ENCODE measurements at regions not wholly inside any gene's neighbourhood (a gene's known extent, or its start where the extent isn't known, plus 50 kb on each side); places are given as distances from the start of the nearest gene placed in this dataset.
"Not testable (repeated sequence)": the region's sequence is repeated elsewhere in the genome, so short reads cannot be mapped to it uniquely, and the experiment has no call there.

- no peaks in the 10 kb centered on the region for H3K36me3 ChIP-seq (ENCODE audit: control insufficient read depth, insufficient read depth, low read length)
- H3K9ac ChIP-seq (ENCODE audit: low read length), result no peak overlapping the region
- no peaks in the 10 kb centered on the region for H3K27me3 ChIP-seq (ENCODE audit: control insufficient read depth, insufficient read depth, low read length)
- H3K9me3 ChIP-seq (ENCODE audit: control insufficient read depth, insufficient read depth, low read depth, low read length), result no peaks in the 10 kb centered on the region
- no peak overlapping the region for H3K4me3 ChIP-seq (ENCODE audit: low read depth, low read length)
- H3K4me1 ChIP-seq (ENCODE audit: control insufficient read depth, insufficient read depth, low read length), result 0 out of 2 replicates have a peak, but pooled peaks cover 6% of the 10 kb centered on the region
- H3K27ac ChIP-seq (ENCODE audit: low read depth, low read length), result no peak overlapping the region
These were observed 485.7 kb downstream of the AJAP1 start for GRCh38 chr1:5140136-5140535.

- Histone ChIP-seq H3K9me3 (ENCODE audit: control insufficient read depth, insufficient read depth, low read depth, low read length) (peaks cover 8% of the 10 kb centered on the region), H3K27me3 (ENCODE audit: control insufficient read depth, insufficient read depth, low read length) (no peaks in the 10 kb centered on the region), H3K27ac (ENCODE audit: low read depth, low read length) (no peak overlapping the region), H3K4me1 (ENCODE audit: control insufficient read depth, insufficient read depth, low read length) (no peaks in the 10 kb centered on the region), H3K36me3 (ENCODE audit: control insufficient read depth, insufficient read depth, low read length) (no peaks in the 10 kb centered on the region), H3K9ac (ENCODE audit: low read length) (no peak overlapping the region), H3K4me3 (ENCODE audit: low read depth, low read length) (no peak overlapping the region)
These were observed 475.4 kb downstream of the AJAP1 start for GRCh38 chr1:5129746-5130355.

DNA sequence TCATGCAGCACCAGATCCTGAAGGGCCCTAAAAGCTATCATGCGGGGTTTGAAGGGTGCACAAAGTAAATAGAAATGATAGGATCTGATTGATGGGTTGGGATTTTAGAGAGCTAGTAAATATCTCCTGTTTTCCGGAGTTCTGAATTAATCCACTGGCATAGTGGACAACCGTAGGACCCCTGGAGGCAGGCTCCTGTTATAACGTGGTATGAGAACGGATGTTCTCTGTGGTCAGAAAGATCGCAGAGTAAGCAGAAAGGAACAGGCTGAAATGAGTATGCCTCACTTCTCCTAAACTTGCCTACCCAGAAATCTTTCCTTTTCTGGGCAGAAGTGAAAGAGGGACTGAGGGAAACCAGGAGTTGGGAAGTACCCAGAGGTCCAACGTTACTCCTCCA, 470.8 kb downstream of the AJAP1 start:
- no peaks in the 10 kb centered on the region for H3K4me1 ChIP-seq (ENCODE audit: control insufficient read depth, insufficient read depth, low read length)
- no peaks in the 10 kb centered on the region for H3K36me3 ChIP-seq (ENCODE audit: control insufficient read depth, insufficient read depth, low read length)
- peaks cover 27% of the 10 kb centered on the region for H3K9me3 ChIP-seq (ENCODE audit: control insufficient read depth, insufficient read depth, low read depth, low read length)
- H3K27ac ChIP-seq (ENCODE audit: low read depth, low read length), result no peak overlapping the region
- H3K4me3 ChIP-seq (ENCODE audit: low read depth, low read length), result no peak overlapping the region
- H3K27me3 ChIP-seq (ENCODE audit: control insufficient read depth, insufficient read depth, low read length), result no peaks in the 10 kb centered on the region
- no peak overlapping the region for H3K9ac ChIP-seq (ENCODE audit: low read length)

DNA sequence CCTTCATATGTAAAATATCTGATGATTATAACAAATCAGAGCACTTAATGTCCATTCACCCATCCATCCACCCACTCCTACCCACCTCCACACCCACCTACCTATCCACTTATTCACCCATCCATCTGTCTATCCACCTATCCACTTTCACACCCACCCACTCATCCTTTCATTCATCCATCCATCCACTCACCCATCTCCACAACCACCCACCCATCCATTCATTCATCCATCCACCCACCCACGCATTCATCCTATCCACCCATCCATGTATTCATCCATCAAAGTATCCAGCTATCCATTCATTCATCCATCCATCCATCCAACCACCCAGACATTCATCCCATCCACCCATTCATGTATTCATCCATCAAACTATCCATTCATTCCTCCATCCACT, 466.1 kb downstream of the AJAP1 start:
- Histone ChIP-seq H3K36me3 (ENCODE audit: control insufficient read depth, insufficient read depth, low read length) (no peaks in the 10 kb centered on the region), H3K9me3 (ENCODE audit: control insufficient read depth, insufficient read depth, low read depth, low read length) (peaks cover 20% of the 10 kb centered on the region), H3K27me3 (ENCODE audit: control insufficient read depth, insufficient read depth, low read length) (no peaks in the 10 kb centered on the region), H3K4me1 (ENCODE audit: control insufficient read depth, insufficient read depth, low read length) (peaks cover 11% of the 10 kb centered on the region), H3K9ac (ENCODE audit: low read length) (no peak overlapping the region), H3K4me3 (ENCODE audit: low read depth, low read length) (no peak overlapping the region), H3K27ac (ENCODE audit: low read depth, low read length) (no peak overlapping the region)

DNA sequence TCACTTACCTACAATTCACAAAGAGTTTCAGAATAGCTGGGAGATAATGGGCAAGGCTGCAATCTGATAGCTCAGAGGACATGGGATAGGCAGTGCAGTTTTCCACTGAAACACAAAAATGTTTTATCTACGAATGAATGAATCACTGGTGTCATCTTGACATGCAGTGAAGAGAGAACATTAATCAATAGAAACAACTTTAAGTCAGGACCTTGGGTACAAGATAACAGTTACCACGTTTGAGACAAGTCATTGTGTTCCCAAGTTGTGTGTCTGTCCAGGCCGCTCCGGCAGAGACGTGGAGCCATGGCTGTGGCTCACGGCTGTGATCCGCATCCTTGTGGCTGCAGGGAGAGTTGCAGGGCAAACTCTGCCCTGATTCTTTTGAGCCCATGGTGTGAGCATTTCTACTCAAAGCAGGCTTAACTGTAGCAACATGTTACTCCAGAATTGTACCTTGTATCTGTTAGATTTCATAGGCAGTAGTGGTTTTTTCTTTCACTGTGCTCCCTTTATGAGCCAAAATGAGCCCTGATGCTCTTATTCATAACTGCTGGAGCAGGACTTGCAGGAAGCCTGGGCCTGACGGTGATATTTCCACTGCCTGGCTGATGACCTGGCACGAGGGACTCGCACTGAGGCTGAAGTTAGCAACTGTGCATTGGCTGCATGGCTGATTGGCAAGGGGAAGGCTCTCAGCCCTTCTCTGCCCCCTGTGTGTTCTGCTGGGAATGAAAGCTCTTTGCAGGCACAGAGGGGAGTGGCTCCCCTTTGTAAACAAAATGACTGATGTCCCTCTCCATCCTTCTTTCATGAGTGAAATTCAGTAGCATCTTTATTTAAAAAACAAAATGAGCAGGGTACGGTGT, 465.2 kb downstream of the AJAP1 start:
- Histone ChIP-seq H3K27ac (ENCODE audit: low read depth, low read length) (peak overlapping the region; percentile 6; the same call in 1 of the 2 replicates), H3K36me3 (ENCODE audit: control insufficient read depth, insufficient read depth, low read length) (no peaks in the 10 kb centered on the region), H3K9ac (ENCODE audit: low read length) (peak overlapping the region; percentile 8), H3K27me3 (ENCODE audit: control insufficient read depth, insufficient read depth, low read length) (no peaks in the 10 kb centered on the region), H3K4me3 (ENCODE audit: low read depth, low read length) (no peak overlapping the region), H3K4me1 (ENCODE audit: control insufficient read depth, insufficient read depth, low read length) (peaks cover 11% of the 10 kb centered on the region), H3K9me3 (ENCODE audit: control insufficient read depth, insufficient read depth, low read depth, low read length) (peaks cover 20% of the 10 kb centered on the region)

DNA sequence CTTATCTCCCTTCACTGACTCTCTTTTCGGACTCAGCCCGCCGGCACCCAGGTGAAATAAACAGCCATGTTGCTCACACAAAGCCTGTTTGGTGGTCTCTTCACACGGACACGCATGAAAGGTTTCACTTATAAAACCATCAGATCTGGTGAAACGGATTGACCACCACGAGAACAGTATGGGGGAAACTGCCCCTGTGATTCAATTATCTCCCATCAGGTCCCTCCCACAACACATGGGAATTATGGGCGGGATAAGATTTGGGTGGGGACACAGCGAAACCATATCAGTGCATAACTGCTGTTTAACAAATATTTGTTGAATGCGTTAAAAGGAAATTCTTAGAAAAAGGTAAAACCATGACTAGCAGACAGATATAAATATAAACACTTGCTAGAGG, 464.4 kb downstream of the AJAP1 start:
- peak overlapping the region; percentile 6; the same call in 1 of the 2 replicates for H3K27ac ChIP-seq (ENCODE audit: low read depth, low read length)
- H3K4me1 ChIP-seq (ENCODE audit: control insufficient read depth, insufficient read depth, low read length), result peaks cover 11% of the 10 kb centered on the region
- H3K27me3 ChIP-seq (ENCODE audit: control insufficient read depth, insufficient read depth, low read length); H3K4me3 ChIP-seq (ENCODE audit: low read depth, low read length); H3K9ac ChIP-seq (ENCODE audit: low read length); H3K36me3 ChIP-seq (ENCODE audit: control insufficient read depth, insufficient read depth, low read length): not testable (repeated sequence)
- H3K9me3 ChIP-seq (ENCODE audit: control insufficient read depth, insufficient read depth, low read depth, low read length), result peaks cover 20% of the 10 kb centered on the region

GRCh38 chr1:5118292-5118691, 463.9 kb downstream of the AJAP1 start:
- not testable (repeated sequence) for H3K27ac ChIP-seq (ENCODE audit: low read depth, low read length); H3K4me3 ChIP-seq (ENCODE audit: low read depth, low read length); H3K9ac ChIP-seq (ENCODE audit: low read length); H3K27me3 ChIP-seq (ENCODE audit: control insufficient read depth, insufficient read depth, low read length); H3K36me3 ChIP-seq (ENCODE audit: control insufficient read depth, insufficient read depth, low read length)
- H3K4me1 ChIP-seq (ENCODE audit: control insufficient read depth, insufficient read depth, low read length), result peaks cover 11% of the 10 kb centered on the region
- H3K9me3 ChIP-seq (ENCODE audit: control insufficient read depth, insufficient read depth, low read depth, low read length), result peaks cover 20% of the 10 kb centered on the region

DNA sequence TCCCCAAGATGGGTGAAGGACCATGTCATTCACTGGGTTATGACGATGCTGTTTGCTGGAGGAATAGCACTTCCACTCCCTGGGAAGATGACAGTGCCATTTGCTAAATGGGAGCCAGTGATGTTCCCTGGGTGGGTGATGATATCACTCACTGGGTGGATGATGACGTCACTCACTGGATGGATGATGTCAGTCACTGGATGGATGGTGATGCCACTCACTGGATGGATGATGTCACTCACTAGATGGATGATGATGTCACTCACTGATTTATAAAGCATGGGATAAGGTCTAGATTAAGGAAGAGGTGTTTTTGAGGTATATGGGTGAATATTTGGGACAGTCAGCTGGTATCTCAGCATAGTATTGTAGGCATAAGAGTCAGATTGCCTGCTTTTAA, 457.2 kb downstream of the AJAP1 start:
- Histone ChIP-seq H3K27me3 (ENCODE audit: control insufficient read depth, insufficient read depth, low read length) (no peaks in the 10 kb centered on the region), H3K9ac (ENCODE audit: low read length) (no peak overlapping the region), H3K4me3 (ENCODE audit: low read depth, low read length) (no peak overlapping the region)

DNA sequence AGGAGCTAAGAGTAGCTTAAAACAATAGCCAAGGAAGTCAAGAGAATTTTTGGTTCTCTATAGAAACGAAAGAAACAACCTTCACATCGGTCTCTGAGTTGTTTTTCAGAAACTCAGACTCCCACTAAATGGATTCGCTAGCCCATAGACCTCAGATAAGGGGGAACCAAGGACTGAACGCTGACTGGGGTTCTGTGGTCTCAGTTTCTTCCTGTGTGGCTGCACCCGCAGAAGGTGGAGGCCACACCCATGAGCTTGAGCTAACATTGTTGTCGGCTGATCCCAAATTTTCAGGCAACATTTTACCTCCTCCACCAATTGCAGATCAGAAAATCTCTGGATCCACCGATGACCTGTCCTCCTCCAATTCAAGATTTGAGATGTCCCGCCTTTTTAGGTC, 456.1 kb downstream of the AJAP1 start:
- H3K9ac ChIP-seq (ENCODE audit: low read length), result no peak overlapping the region
- H3K4me1 ChIP-seq (ENCODE audit: control insufficient read depth, insufficient read depth, low read length), result peaks cover 11% of the 10 kb centered on the region; the same call in 1 of the 2 replicates
- no peaks in the 10 kb centered on the region for H3K9me3 ChIP-seq (ENCODE audit: control insufficient read depth, insufficient read depth, low read depth, low read length)
- H3K27ac ChIP-seq (ENCODE audit: low read depth, low read length), result no peak overlapping the region
- no peak overlapping the region for H3K4me3 ChIP-seq (ENCODE audit: low read depth, low read length)
- H3K36me3 ChIP-seq (ENCODE audit: control insufficient read depth, insufficient read depth, low read length), result no peaks in the 10 kb centered on the region
- H3K27me3 ChIP-seq (ENCODE audit: control insufficient read depth, insufficient read depth, low read length), result no peaks in the 10 kb centered on the region

More for the DNA sequence above, 457.2 kb downstream of the AJAP1 start:
- no peaks in the 10 kb centered on the region for H3K36me3 ChIP-seq (ENCODE audit: control insufficient read depth, insufficient read depth, low read length)
- H3K27ac ChIP-seq (ENCODE audit: low read depth, low read length), result no peak overlapping the region
- H3K4me1 ChIP-seq (ENCODE audit: control insufficient read depth, insufficient read depth, low read length), result peaks cover 11% of the 10 kb centered on the region; the same call in 1 of the 2 replicates
- H3K9me3 ChIP-seq (ENCODE audit: control insufficient read depth, insufficient read depth, low read depth, low read length), result no peaks in the 10 kb centered on the region

- Histone ChIP-seq H3K27me3 (ENCODE audit: control insufficient read depth, insufficient read depth, low read length) (no peaks in the 10 kb centered on the region), H3K4me1 (ENCODE audit: control insufficient read depth, insufficient read depth, low read length) (peaks cover 11% of the 10 kb centered on the region; the same call in 1 of the 2 replicates), H3K36me3 (ENCODE audit: control insufficient read depth, insufficient read depth, low read length) (no peaks in the 10 kb centered on the region), H3K4me3 (ENCODE audit: low read depth, low read length) (no peak overlapping the region), H3K9me3 (ENCODE audit: control insufficient read depth, insufficient read depth, low read depth, low read length) (no peaks in the 10 kb centered on the region), H3K9ac (ENCODE audit: low read length) (no peak overlapping the region), H3K27ac (ENCODE audit: low read depth, low read length) (no peak overlapping the region)
These were observed 455.2 kb downstream of the AJAP1 start for GRCh38 chr1:5109633-5110032.

DNA sequence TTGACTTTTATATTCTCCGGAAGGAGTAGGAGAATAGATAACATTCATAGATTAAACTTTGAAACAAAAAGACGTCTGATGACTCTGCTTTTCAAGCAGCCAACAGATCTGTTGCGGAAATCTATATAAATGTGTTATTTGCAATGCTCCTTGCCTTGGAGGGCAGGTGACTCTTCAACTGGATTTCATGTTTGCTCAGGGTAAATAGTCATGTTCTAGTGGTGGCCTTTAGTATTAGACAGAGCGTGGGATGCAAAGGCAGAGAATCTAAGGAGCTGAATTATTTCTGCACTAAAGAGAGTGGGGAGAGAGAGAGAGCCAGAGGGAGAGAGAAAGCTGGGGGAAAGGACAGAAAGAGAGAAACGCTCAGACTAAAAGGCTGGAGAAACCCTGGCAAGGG, 454.3 kb downstream of the AJAP1 start:
- Histone ChIP-seq H3K4me3 (ENCODE audit: low read depth, low read length) (no peak overlapping the region), H3K27ac (ENCODE audit: low read depth, low read length) (no peak overlapping the region), H3K4me1 (ENCODE audit: control insufficient read depth, insufficient read depth, low read length) (peaks cover 11% of the 10 kb centered on the region; the same call in 1 of the 2 replicates), H3K27me3 (ENCODE audit: control insufficient read depth, insufficient read depth, low read length) (no peaks in the 10 kb centered on the region), H3K36me3 (ENCODE audit: control insufficient read depth, insufficient read depth, low read length) (no peaks in the 10 kb centered on the region), H3K9me3 (ENCODE audit: control insufficient read depth, insufficient read depth, low read depth, low read length) (no peaks in the 10 kb centered on the region), H3K9ac (ENCODE audit: low read length) (no peak overlapping the region)

Measured in HUES6 (cell line).